Left renal pelvis (tissue), 4 donors: ENCODE measurements at regions not wholly inside any gene's neighbourhood (a gene's known extent, or its start where the extent isn't known, plus 50 kb on each side); places are given as distances from the start of the nearest gene placed in this dataset.
A peak's percentile ranks its signal among the peaks of the same experiment; 100 is the strongest.
"Not testable (repeated sequence)": the region's sequence is repeated elsewhere in the genome, so short reads cannot be mapped to it uniquely, and the experiment has no call there.

Experiments
- DNase-seq, 4 donors: peaks; one replicate each; pipeline ENCODE4 v3.0.0-alpha.2; 2013; ENCODE audit warnings: low read depth in 4 of 4, low spot score in 3 of 4

DNA sequence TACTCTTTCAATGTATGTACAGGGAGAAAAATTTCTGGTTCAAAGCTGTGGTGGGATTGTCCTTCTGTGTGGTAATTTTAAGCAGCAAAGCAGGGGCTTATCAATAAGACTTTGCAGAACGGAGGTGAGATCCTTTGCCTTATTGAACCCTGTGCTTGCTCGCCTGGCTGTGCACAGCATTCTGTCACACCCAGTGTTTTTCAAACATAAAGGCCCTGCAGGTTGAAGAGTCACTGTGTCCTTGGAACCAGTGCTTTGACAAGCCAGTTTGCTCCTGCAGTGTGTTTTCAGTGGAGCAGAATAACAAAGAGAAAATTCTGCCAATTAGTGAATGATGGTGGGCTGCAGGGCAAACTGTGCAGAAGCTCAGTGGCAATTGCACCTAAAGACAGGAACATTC is 236.7 kb upstream of the PCSK5 start:
- no peak for DNase-seq

DNA sequence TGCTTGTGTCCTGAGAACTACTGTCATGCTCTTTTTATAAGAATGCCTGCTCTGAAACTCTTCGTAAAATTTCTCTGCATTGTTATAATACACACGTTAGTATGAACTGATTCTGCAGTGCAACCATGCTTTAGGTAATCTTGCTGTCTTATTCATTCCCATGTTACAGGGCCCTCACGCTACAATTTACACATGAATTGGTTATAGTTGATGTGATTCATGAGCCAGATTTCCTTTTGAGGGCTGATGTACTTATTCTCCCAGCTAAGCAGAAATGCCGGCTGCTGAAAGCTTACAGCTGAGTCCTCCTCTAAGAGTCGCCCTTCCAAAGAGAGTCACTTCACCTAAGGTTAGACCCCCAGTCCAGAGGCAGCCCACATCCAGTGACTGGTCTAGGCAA is 233.5 kb upstream of the PCSK5 start:
- no peak for DNase-seq

DNA sequence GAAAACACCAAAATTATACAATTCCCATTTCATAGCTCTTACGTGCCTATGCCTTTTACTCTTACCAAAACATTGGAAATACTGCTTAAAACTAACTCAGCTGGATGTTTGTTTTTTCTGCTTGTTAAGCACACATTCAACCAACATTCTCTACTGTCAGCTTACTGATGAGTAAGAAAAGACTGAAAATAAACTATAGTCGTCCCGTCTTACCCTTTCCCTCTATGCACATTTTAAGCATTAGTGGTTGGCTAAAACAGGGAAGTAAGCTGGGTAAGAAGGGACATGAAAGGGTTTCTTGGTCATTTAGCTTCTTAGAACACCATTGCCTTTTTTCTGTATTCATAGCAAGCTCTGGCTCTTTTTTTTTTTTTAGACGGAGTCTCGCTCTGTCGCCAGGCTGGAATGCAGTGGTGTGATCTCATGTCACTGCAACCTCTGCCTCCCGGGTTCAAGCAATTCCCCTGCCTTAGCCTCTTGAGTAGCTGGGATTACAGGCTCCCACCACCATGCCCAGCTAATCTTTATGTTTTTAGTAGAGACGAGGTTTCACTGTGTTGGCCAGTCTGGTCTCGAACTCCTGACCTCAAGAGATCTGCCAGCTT is 232.1 kb upstream of the PCSK5 start:
- DNase-seq: peak in 1 of 4 donors; percentile 10

DNA sequence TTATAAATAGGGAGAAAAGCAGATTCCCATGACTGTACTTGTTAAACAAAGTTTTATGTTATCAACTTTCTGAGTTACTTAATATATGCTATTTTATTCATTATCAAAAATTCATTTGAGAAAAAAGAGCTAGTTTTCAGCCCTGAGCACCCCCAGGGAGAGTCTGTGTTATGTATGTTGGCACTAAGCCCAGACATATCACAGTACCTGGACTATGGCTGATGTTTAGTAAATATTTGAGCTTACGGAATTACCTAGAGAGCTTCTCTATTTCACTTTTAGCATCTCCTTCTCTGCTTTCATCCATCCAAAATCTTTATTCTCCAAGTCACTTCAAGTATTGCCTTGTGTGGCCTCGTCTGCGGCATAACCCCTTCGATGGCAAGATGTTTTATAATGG is 225.9 kb upstream of the PCSK5 start:
- no peak for DNase-seq

DNA sequence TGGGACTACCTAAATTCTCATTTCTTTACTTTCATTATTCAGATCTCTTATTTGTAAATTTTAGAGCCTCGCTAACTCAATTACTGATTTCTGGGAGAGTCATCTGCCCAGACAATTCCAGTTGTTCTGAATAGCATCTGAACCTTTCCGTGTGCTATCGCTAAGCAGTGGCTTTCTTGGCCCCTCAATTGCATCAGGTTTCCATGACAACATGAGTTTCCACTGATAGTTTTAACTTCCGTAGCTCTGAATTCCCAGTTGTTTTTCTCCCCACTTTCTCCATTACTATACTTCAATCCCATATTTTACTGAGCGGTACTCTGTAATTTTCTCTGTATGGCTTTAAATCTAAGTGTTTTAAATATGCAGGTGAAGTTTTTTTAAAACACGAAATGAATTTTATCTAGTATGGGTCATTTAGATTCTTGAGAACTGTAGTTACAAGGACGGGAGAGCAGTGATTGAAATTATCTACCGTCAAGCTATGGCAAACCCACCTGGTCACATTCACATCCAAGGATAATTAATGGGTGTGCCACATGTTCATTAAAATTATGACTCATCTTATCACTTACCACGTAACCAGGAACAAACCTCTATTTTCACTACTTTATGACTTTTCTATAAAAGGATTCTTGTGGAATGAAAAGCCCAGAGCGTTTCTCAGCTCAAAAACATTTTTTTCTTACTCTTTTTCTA is 223.5 kb upstream of the PCSK5 start:
- DNase-seq: no peak

DNA sequence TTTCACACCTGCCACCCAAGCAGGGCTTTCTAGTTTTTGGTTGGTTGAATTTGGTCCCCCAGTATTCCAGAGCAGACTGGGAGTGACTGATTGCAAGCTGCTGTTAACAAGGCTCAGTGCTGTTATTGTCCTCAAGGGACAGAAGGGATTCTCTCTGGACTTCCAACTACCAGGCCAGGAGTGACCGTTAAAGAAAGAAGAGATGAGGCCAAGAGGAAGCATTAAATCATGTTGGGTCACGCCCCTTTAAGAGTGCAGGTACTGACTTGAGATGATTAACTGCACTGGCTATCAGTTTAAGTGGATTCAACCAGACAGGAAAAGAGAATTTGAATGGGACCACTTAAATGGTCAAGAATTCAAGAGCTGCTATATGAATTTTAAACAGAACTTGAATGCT is 220.8 kb upstream of the PCSK5 start:
- DNase-seq: no peak

DNA sequence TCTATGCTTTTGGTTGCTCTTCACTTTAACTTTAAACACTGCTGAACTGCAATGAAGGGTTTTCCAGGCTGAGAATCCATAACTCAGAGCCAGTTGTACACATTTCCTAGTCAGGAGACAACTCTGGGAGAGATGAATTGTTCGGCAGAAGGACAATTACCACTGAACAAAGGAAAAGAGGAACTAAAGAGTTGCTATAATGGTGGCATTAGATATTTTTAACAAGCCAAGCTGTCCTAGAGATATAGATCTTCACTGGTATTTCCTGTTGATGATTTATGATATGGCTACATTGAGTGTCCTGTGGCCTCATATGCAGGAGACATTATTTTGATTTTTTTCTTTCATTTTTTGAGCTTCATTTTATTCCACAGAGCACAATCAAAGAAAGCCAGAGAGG is 219.1 kb upstream of the PCSK5 start:
- no peak for DNase-seq

DNA sequence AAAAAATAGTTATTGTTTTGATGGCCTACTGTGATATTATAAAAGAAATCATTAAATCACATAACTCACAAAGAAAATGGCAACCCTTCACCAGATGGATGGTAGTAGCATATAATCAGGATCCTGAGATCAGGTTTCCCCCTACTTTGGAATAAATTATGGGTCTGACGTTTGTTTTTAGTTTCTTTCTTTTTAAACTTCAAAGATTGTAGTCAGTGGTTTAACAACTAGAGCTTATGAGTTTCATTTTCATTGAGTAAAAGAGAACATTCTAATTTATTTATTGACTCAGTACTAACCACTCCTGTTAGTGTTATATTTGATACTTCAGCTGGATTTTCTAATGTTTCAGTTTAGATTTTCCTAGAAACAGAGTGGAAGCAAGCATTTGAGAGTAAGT is 218.0 kb upstream of the PCSK5 start:
- DNase-seq: no peak

DNA sequence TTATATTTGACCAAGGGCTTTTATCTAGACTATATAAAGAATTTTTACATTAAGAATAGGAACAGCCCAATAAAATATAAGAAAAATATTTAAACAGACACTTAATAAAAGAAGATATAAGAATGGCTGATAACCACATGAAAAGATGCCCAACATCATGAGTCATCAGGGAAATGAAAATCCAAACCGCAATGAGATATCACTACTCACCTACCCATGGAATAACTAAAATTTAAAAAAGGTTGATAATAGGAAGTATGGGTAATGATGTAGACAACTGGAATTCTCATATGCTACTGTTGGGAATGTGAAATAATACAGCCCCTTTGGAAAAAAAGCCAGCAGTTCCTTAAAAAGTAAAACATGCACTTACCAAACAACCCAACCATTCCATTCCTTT is 206.9 kb upstream of the PCSK5 start:
- no peak for DNase-seq

DNA sequence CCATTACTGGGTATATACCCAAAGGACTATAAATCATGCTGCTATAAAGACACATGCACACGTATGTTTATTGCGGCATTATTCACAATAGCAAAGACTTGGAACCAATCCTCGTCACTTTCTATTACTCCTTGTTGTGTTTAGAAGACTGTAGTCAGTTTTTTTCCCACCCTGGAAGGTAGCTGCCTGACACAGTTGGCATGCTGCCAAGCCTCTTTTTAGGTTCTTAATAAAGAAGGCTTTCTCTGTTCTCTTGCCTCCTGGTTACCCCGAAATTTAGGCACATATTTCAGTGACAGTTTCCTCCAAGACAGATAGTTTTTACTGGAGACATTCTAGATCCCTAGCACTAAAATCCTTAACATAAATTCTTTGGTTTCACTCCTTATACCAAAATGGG is 205.4 kb upstream of the PCSK5 start:
- DNase-seq: no peak

DNA sequence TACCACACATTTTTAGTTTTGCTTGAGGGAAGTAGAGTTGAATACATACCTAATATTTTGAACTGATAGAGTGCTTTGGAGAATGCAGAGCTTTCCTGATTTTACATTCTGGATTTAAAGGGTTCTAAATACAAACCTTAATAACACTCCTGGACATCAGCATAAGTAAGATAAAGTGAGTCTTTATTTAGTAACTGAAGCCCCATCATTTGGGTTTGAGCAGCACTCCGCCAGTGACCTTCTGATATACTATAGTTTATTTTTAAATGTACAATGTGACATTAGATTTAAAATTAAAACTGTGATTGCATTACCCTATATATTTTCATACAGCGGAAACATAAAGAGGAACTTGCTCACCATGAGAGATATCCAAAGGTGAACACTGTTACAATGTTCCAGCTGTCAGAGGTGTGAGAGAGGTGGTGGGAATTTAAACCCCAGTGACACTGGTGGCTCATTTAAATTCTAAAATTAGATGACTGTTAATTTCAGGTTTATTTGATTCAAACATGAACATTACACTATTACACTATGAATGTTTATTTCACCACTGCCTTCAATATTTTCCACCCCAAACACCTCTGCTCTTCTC is 203.0 kb upstream of the PCSK5 start:
- no peak for DNase-seq

DNA sequence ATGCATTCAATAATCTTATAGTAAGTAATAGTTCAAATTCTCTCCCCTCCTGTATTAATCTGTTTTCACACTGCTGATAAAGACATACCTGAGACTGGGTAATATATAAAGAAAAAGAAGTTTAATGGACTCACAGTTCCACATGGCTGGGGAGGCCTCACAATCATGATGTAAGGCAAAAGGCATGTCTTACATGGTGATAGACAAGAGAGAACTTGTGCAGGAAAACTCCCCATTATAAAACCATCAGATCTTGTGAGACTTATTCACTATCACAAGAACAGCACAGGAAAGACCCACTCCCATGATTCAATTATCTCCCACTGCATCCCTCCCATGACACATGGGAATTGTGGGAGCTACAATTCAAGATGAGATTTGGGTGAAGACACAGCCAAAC is 199.9 kb upstream of the PCSK5 start:
- not testable (repeated sequence) for DNase-seq

DNA sequence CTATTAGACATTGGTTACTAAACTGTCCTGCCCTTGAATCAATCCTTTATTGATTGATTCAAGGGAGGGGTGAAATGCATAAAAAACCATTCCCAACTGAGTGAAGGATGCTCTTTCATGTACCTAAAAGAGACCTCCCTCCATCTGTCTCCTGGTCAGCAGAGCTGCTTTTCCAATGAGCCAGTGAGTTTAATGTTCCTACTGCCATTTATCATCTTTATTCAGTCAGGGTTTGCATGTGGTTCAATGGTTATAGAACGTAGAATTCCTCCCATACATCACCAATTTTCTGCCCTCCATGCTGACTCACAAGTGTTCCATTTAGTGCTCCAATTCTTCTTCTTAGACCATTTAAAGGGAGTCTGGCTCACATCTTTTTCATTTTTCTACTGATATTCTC is 199.1 kb upstream of the PCSK5 start:
- no peak for DNase-seq

DNA sequence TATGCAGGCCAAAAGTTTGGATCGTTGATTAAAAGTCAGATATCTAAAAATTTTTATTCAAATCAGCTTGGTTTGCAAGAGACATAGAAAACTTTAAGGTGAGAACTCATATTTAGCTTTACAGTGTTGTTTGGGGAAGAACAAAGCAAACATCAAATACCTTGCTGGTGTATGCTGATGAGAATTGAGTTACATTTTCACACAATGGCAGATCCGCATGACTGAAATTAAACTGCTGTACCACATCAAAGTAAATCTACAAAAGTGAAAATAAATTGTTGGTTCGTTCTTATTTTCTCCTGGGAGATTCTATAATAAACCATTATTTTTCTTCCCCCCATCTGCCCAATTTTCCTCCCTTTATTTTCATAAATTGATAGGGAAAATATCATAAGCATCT is 198.2 kb upstream of the PCSK5 start:
- no peak for DNase-seq

DNA sequence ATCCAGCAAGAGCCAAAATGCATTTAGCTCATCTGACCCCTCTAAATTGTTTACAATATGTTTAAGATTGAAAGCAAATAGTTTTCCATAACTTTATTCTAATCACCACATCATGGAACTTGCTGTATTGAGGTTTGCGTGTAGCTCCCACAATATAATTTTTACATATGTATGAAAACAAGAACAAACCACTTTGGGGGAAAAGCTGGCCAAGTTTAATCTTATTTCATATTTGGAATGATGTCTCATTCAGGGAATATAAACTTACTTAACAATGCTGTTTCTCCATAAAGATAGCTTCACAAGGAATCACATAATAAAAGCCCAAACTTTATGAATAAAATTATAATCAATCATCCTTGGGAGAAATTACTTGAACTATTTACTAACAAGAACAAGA is 194.6 kb upstream of the PCSK5 start:
- no peak for DNase-seq

DNA sequence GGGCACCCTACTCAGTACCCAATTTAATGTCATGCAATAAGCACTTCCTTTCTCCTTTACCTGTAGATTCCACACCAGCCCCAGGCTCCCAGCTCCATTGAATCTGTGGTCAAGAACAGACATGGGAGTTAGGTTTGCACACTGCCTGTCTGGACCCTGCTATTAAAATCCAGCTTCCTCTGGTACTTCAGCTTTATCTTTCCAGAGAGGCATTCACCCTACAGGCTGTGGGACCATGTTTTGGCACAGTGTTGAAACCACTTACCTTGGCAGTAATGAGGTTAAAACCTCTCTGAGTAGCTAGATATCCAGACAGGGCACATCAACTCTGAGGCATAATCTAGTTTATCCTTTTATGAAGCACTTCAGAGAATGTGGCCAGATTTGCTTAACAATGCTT is 191.5 kb upstream of the PCSK5 start:
- DNase-seq: no peak

DNA sequence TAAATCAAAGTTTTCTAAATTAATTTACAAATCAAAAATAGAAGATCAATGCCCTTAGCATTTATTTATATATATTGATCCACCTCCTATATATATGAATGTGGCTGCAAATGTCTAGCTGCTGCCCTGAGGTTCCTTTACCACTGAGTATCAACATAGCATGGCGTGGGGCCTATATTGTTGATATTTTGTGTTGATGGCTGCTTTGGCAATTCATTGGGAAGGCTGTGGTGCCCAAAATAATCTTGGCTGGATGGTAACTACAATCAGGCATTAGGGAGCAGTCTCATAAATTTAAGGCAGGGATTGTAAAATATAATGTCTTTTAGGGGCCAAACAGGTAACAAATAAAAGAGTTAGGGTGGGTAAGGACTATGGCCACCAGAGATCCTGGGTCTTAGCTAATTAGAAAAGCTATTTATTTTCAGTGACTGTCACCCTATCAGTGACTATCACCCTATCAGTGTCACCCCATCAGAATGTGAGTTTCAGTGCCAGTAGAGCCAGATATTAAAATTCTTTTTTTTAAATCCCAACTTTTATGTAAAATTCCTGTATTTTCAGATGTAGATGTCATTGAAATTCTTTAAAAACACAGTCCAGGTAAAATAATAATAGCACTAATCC is 190.7 kb upstream of the PCSK5 start:
- no peak for DNase-seq

DNA sequence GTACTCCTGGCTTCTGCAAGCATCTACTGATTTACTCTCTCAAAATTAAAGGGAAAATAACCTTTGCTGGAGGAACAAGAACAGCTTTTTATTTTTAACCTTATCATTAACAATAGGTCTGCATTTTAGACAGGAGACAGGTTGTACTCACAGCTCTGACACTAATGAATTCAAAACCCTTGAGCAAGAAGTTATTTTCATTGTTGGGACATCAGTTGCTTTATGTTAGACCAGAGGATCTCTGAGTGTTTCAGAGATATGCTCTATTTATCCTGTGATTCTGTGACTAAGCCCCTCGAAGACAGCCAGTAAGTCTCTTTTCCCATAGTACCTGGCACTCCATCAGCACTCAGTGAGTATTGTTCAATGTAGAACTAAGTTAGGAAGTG is 190.2 kb upstream of the PCSK5 start:
- DNase-seq: no peak

DNA sequence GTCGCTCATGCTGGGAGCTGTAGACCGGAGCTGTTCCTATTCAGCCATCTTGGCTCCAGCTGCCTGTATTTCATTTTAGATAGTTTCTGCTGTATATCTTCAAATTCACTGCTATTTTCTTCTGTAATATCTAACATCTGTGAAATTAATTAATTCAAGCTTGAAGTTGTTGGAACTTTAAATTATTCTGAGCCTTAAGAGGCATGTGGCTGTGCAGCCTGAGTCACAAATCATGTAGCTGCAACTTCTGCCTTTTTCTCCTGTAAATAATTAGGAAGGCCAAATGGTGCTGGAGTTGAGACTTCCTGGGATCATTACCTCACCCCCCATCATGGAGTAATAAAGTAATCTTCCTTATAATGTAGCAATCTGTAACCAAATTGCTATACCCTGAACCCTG is 183.3 kb upstream of the PCSK5 start:
- no peak for DNase-seq

DNA sequence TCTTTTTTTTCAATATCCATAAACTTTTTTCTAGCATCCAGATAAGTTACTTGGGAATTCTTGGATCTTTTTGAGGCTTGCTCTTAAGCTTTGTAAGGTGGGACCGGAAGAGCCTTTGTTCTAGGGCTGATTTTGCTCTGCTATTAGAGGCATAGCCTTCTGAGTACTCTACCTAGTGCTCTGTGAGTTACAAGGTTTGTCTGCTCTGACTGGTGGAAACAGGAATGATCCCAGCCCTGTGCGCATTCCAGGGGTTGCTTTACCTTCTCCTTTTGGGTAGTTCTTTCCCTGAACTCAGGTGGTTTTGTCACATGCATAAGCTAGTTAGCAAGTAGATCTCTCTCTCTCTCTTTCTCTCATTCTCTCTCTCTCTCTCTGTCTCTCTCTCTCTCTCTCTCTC is 180.8 kb upstream of the PCSK5 start:
- no peak for DNase-seq

DNA sequence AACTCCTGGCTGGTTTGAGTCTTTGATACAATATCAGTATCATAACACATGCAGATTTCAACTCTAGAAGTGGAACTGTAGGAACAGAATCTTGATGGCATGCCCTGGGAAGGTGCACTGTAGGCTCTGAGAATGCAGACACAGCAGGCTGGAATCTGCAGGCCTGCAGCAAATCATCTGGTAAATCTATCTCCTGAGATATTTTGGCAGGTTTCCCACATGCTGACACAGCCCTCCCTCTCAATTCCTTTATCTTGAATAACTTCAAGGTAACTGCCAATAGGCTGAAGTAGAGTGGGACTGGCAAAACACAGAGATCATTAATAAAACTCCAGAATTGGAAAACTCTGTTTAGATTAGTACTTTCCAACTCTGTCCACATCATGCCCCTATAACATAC is 177.8 kb upstream of the PCSK5 start:
- no peak for DNase-seq

DNA sequence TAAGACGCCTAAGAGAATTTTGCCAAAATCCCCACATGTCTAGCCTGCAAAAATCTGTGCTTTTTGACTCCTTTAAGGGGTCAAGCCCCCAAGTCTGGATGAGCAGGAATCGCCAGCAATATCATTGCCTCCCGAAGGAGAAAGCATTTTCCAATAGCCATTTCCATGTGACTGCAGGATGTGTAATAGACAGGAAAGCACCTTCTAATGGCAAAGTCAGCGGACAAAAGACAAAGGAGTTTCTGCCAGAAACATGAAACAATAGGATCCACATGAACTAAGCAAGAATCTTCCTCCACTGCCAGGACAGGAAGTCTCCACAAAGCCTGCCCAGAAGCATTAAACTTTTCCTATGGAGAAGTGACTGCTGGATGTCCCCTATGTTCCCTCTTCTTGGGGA is 177.1 kb upstream of the PCSK5 start:
- no peak for DNase-seq
